Mammary epithelial cell (primary cell): ENCODE measurements at regions not wholly inside any gene's neighbourhood (a gene's known extent, or its start where the extent isn't known, plus 50 kb on each side); places are given as distances from the start of the nearest gene placed in this dataset.

Source experiments
- EZH2 ChIP-seq: IDR thresholded peaks from 2 replicates; pipeline ENCODE4 v1.6.1; 2012; ENCODE audit warnings: low read length, inconsistent platforms, borderline replicate concordance
- TF ChIP-seq, protein P1 (sequence below), 2 donors: IDR thresholded peaks in 1 of 2; conservative IDR thresholded peaks in 1 of 2; 2 replicates each; pipeline ENCODE4 v1.5.1; 2011 to 2012; ENCODE audit warnings: inconsistent platforms in 2 of 2, low read length in 2 of 2, mild to moderate bottlenecking in 2 of 2, control low read depth in 1 of 2, low read depth in 1 of 2; ENCODE audit not compliant: insufficient read depth in 1 of 2; ENCODE audit errors: extremely low read depth in 1 of 2

DNA sequence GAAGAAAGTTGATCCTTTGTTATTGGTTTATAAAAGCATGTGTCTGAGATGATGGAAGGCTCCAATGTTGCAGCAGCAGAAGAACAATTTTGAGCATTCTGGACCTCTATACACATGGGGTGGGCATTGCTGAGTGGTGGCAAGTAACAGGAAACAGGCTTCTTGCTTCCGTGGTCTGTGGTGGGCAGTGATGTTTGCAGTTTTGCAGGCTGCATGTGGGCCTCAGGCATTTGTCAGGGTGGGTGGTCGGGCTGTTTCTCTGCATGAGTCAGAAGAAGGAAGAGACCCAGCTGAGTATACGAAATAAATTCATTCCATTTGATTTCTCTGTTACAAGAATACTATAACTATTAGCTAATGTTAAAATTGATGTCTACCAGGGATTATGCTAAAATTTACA, 239.5 kb upstream of the COL3A1 start:
- TF ChIP-seq, protein P1, sequence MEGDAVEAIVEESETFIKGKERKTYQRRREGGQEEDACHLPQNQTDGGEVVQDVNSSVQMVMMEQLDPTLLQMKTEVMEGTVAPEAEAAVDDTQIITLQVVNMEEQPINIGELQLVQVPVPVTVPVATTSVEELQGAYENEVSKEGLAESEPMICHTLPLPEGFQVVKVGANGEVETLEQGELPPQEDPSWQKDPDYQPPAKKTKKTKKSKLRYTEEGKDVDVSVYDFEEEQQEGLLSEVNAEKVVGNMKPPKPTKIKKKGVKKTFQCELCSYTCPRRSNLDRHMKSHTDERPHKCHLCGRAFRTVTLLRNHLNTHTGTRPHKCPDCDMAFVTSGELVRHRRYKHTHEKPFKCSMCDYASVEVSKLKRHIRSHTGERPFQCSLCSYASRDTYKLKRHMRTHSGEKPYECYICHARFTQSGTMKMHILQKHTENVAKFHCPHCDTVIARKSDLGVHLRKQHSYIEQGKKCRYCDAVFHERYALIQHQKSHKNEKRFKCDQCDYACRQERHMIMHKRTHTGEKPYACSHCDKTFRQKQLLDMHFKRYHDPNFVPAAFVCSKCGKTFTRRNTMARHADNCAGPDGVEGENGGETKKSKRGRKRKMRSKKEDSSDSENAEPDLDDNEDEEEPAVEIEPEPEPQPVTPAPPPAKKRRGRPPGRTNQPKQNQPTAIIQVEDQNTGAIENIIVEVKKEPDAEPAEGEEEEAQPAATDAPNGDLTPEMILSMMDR (conservative IDR thresholded peaks at IDR 0.05 in 1 of 2, IDR thresholded peaks at IDR 0.05 in 1 of 2; ENCODE audit: extremely low read depth in 1 of 2, insufficient read depth in 1 of 2, low read depth in 1 of 2, low read length in 2 of 2), result no peak
- TF ChIP-seq EZH2, result no peak
